ENCODE measurements at regions not wholly inside any gene's neighbourhood (a gene's known extent, or its start where the extent isn't known, plus 50 kb on each side); places are given as distances from the start of the nearest gene placed in this dataset.

GRCh38 chr20:12677925-12678324 lies 330.8 kb upstream of the SPTLC3 start:
- TF ChIP-seq CTCF (IDR thresholded peaks at IDR 0.05 in 4 of 5, conservative IDR thresholded peaks at IDR 0.05 in 1 of 5), result no peak
- TF ChIP-seq POLR2A (IDR thresholded peaks at IDR 0.05), result no peak
